WTC11 (cell line): ENCODE measurements at regions not wholly inside any gene's neighbourhood (a gene's known extent, or its start where the extent isn't known, plus 50 kb on each side); places are given as distances from the start of the nearest gene placed in this dataset.

Source experiments
- CTCF ChIP-seq: fragments of 200-600 bp; IDR thresholded peaks from 2 replicates; pipeline ENCODE4 v1.8.0; 2022; ENCODE audit warnings: antibody characterized with exemption
- E2F5 ChIP-seq: sonication (generic); formaldehyde crosslinking; IDR thresholded peaks from 2 replicates; pipeline ENCODE4 v1.8.1; 2022; ENCODE audit warnings: mild to moderate bottlenecking, moderate library complexity, missing genetic modification reagents
- IRF2 ChIP-seq: sonication (generic); formaldehyde crosslinking; IDR thresholded peaks from 2 replicates; pipeline ENCODE4 v1.8.0; 2022; ENCODE audit warnings: low read depth, missing genetic modification reagents, borderline replicate concordance
- JUN ChIP-seq: sonication (generic); formaldehyde crosslinking; IDR thresholded peaks from 2 replicates; pipeline ENCODE4 v1.8.0; 2023; ENCODE audit warnings: mild to moderate bottlenecking, missing genetic modification reagents
- NFE2L1 ChIP-seq: sonication (generic); formaldehyde crosslinking; IDR thresholded peaks from 2 replicates; pipeline ENCODE4 v1.8.1; 2023; ENCODE audit warnings: missing genetic modification reagents
- PRDM15 ChIP-seq: sonication (generic); formaldehyde crosslinking; IDR thresholded peaks from 2 replicates; pipeline ENCODE4 v1.8.0; 2022; ENCODE audit warnings: missing genetic modification reagents
- SP1 ChIP-seq: sonication (generic); formaldehyde crosslinking; conservative IDR thresholded peaks from 2 replicates; pipeline ENCODE4 v1.8.1; 2022; ENCODE audit warnings: missing genetic modification reagents
- TCF7 ChIP-seq: sonication (generic); formaldehyde crosslinking; IDR thresholded peaks from 2 replicates; pipeline ENCODE4 v1.8.0; 2022; ENCODE audit warnings: mild to moderate bottlenecking, low read depth, missing genetic modification reagents, moderate library complexity
- TP53 ChIP-seq: sonication (generic); formaldehyde crosslinking; IDR thresholded peaks from 2 replicates; pipeline ENCODE4 v1.8.1; 2023; ENCODE audit warnings: mild to moderate bottlenecking, missing genetic modification reagents
- USF2 ChIP-seq: sonication (generic); formaldehyde crosslinking; IDR thresholded peaks from 2 replicates; pipeline ENCODE4 v1.8.1; 2023; ENCODE audit warnings: mild to moderate bottlenecking, missing genetic modification reagents, moderate library complexity
- ZNF263 ChIP-seq: sonication (generic); formaldehyde crosslinking; IDR thresholded peaks from 2 replicates; pipeline ENCODE4 v1.8.1; 2022; ENCODE audit warnings: low read depth, mild to moderate bottlenecking, moderate library complexity, missing genetic modification reagents
- ZNF281 ChIP-seq: sonication (generic); formaldehyde crosslinking; IDR thresholded peaks from 2 replicates; pipeline ENCODE4 v1.8.0; 2023; ENCODE audit warnings: mild to moderate bottlenecking, missing genetic modification reagents
- ZNF425 ChIP-seq: fragments of 250-450 bp; sonication (Bioruptor Pico); conservative IDR thresholded peaks from 2 replicates; pipeline ENCODE4 v1.9.0; 2021; ENCODE audit warnings: mild to moderate bottlenecking

GRCh38 chr21:35191128-35191527 is 142.0 kb upstream of the RUNX1 start:
- TF ChIP-seq PRDM15 (CRISPR knock-in tag), result no peak
- no peak for TF ChIP-seq ZNF425
- no peak for TF ChIP-seq IRF2 (CRISPR knock-in tag)
- TF ChIP-seq CTCF, result no peak
- no peak for TF ChIP-seq SP1 (CRISPR knock-in tag)
- no peak for TF ChIP-seq JUN
- TF ChIP-seq TCF7, result no peak
- no peak for TF ChIP-seq ZNF263 (CRISPR knock-in tag)
- no peak for TF ChIP-seq ZNF281 (CRISPR knock-in tag)
- no peak for TF ChIP-seq NFE2L1
- TF ChIP-seq E2F5 (CRISPR knock-in tag), result no peak
- TF ChIP-seq TP53 (CRISPR knock-in tag), result no peak
- no peak for TF ChIP-seq USF2 (CRISPR knock-in tag)
